SK-N-SH (cell line): ENCODE measurements at regions not wholly inside any gene's neighbourhood (a gene's known extent, or its start where the extent isn't known, plus 50 kb on each side); places are given as distances from the start of the nearest gene placed in this dataset.

Source experiments
- CTCF ChIA-PET: fragments of 300-600, 350-600 bp; formaldehyde crosslinking; extraction: SDS; loops from one replicate; lab custom pipeline; 2021; lab: Yijun Ruan, JAX
- POLR2A ChIA-PET: fragments of 350-600 bp; sonication (Branson Sonifier 250); formaldehyde crosslinking; extraction: SDS; loops from one replicate; lab custom pipeline; 2020; ENCODE audit warnings: antibody characterized with exemption, inconsistent platforms; lab: Yijun Ruan, JAX
- DNase-seq: peaks from one replicate; pipeline ENCODE4 v3.0.0; 2012
- H2AFZ ChIP-seq: fragments of 200-600 bp; sonication (generic); 2 replicates; pipeline ENCODE4 v1.8.1; 2016; ENCODE audit warnings: antibody characterized with exemption, mild to moderate bottlenecking, low read depth
- H3F3A ChIP-seq: fragments of 200-600 bp; sonication (generic); replicated peaks from 2 replicates; pipeline ENCODE3; 2016; ENCODE audit warnings: antibody characterized with exemption, mild to moderate bottlenecking; ENCODE audit not compliant: insufficient read depth
- H3K27ac ChIP-seq, 2 experiments: fragments of 200-500 bp in 1 of 2; fragments of 200-600 bp in 1 of 2; sonication (Bioruptor generic) in 1 of 2; sonication (generic), shearing (Covaris generic) in 1 of 2; 2 replicates each; pipeline versions ENCODE4 v1.5.1 to v1.6.1; 2014 to 2016; ENCODE audit warnings: low read depth in 2 of 2, inconsistent platforms in 1 of 2, low read length in 1 of 2, mild to moderate bottlenecking in 1 of 2, mixed read lengths in 1 of 2
- H3K27me3 ChIP-seq: fragments of 200-600 bp; sonication (generic), shearing (Covaris generic); 2 replicates; pipeline ENCODE4 v1.6.1; 2016; ENCODE audit warnings: mixed run types; ENCODE audit not compliant: insufficient read depth
- H3K36me3 ChIP-seq, 2 experiments: fragments of 200-500 bp in 1 of 2; fragments of 200-600 bp in 1 of 2; sonication (Bioruptor generic) in 1 of 2; sonication (generic) in 1 of 2; replicated peaks in 1 of 2; 2 replicates each; pipeline versions ENCODE3 to v1.5.1; 2014 to 2016; ENCODE audit warnings: low read length in 1 of 2, mild to moderate bottlenecking in 1 of 2; ENCODE audit not compliant: insufficient read depth in 2 of 2, control insufficient read depth in 1 of 2
- H3K4me1 ChIP-seq, 2 experiments: fragments of 200-500 bp in 1 of 2; fragments of 200-600 bp in 1 of 2; sonication (Bioruptor generic) in 1 of 2; sonication (generic), shearing (Covaris generic) in 1 of 2; 2 replicates each; pipeline versions ENCODE4 v1.5.1 to v1.6.1; 2014 to 2016; ENCODE audit warnings: low read depth in 1 of 2, low read length in 1 of 2, mixed run types in 1 of 2; ENCODE audit not compliant: insufficient read depth in 2 of 2, control insufficient read depth in 1 of 2
- H3K4me2 ChIP-seq: fragments of 200-600 bp; sonication (generic), shearing (Covaris generic); 2 replicates; pipeline ENCODE4 v1.6.1; 2017; ENCODE audit warnings: mixed run types
- H3K4me3 ChIP-seq, 2 experiments: fragments of 200-500 bp in 1 of 2; fragments of 200-600 bp in 1 of 2; sonication (Bioruptor generic) in 1 of 2; sonication (generic), shearing (Covaris generic) in 1 of 2; 2 replicates each; pipeline versions ENCODE4 v1.5.1 to v1.8.1; 2014 to 2016; ENCODE audit warnings: low read depth in 2 of 2, inconsistent platforms in 1 of 2, low read length in 1 of 2, mild to moderate bottlenecking in 1 of 2, mixed read lengths in 1 of 2, moderate library complexity in 1 of 2
- H3K79me2 ChIP-seq: fragments of 200-600 bp; sonication (generic); 2 replicates; pipeline ENCODE4 v1.8.1; 2017; ENCODE audit warnings: mild to moderate bottlenecking; ENCODE audit not compliant: insufficient read depth
- H3K9ac ChIP-seq: fragments of 200-600 bp; sonication (generic); 2 replicates; pipeline ENCODE4 v1.6.1; 2017; ENCODE audit warnings: mixed run types
- H3K9me2 ChIP-seq: fragments of 200-600 bp; sonication (generic); 2 replicates; pipeline ENCODE4 v1.6.1; 2017; ENCODE audit warnings: mixed run types
- H3K9me3 ChIP-seq: fragments of 200-600 bp; sonication (generic); 2 replicates; pipeline ENCODE4 v1.6.1; 2017; ENCODE audit warnings: mixed run types, mild to moderate bottlenecking, moderate library complexity
- H4K20me1 ChIP-seq: fragments of 200-600 bp; sonication (generic); 2 replicates; pipeline ENCODE4 v1.6.1; 2017; ENCODE audit warnings: mild to moderate bottlenecking, mixed run types; ENCODE audit not compliant: insufficient read depth
- FOSL2 ChIP-seq: IDR thresholded peaks from 2 replicates; pipeline ENCODE4 v1.4.0; 2012; ENCODE audit warnings: low read depth, mild to moderate bottlenecking, moderate library complexity, borderline replicate concordance
- JUND ChIP-seq: IDR thresholded peaks from 2 replicates; pipeline ENCODE4 v1.4.0; 2012
- NFIC ChIP-seq: IDR thresholded peaks from 2 replicates; pipeline ENCODE4 v1.4.0; 2012; ENCODE audit warnings: borderline replicate concordance
- SIN3A ChIP-seq: IDR thresholded peaks from 2 replicates; pipeline ENCODE4 v1.6.1; 2012; ENCODE audit warnings: low read depth, mild to moderate bottlenecking, low read length, moderate library complexity, borderline replicate concordance
- TAF1 ChIP-seq: IDR thresholded peaks from 2 replicates; pipeline ENCODE4 v1.6.1; 2012; ENCODE audit warnings: low read depth, mild to moderate bottlenecking, low read length, moderate library complexity, borderline replicate concordance
- TEAD4 ChIP-seq: IDR thresholded peaks from 2 replicates; pipeline ENCODE4 v1.4.0; 2012; ENCODE audit warnings: mild to moderate bottlenecking, borderline replicate concordance; ENCODE audit not compliant: insufficient read depth
- ZBTB33 ChIP-seq: IDR thresholded peaks from 2 replicates; pipeline ENCODE4 v1.4.0; 2012; ENCODE audit warnings: low read depth, borderline replicate concordance
- WGBS: methylation state at CpG from one replicate; pipeline ENCODE4 v1.1.6; 2017; ENCODE audit warnings: low lambda C conversion rate; 5-methylcytosine and 5-hydroxymethylcytosine counted together

- Histone ChIP-seq H3K4me2 (no peak overlapping the region), H3K4me1 (no peaks in the 10 kb centered on the region; a peak in 1 of 4 replicates), H3K36me3 (no peaks in the 10 kb centered on the region), H3K79me2 (no peaks in the 10 kb centered on the region), H3K27ac (no peak overlapping the region), H4K20me1 (no peaks in the 10 kb centered on the region), H3K9me3 (no peaks in the 10 kb centered on the region)
- no peak for DNase-seq
- CTCF ChIA-PET: no interaction called here
- POLR2A ChIA-PET: no interaction called here
- TF ChIP-seq FOSL2: no peak
- no peak for TF ChIP-seq NFIC
- no peak for TF ChIP-seq JUND
- TF ChIP-seq, all 33 proteins: peak for 0
- Histone ChIP-seq H3K27me3 (no peaks in the 10 kb centered on the region), H3K9me2 (no peaks in the 10 kb centered on the region), H2AFZ (no peak overlapping the region), H3K9ac (no peak overlapping the region), H3F3A (no peaks in the 10 kb centered on the region), H3K4me3 (no peak overlapping the region)
- WGBS: 43% methylated on average over 6 of the region's 6 CpGs
Measured at GRCh38 chr12:30202521-30203254, 418.9 kb upstream of the TMTC1 start.

- DNase-seq: peak; percentile 34
- no peaks in the 10 kb centered on the region for H4K20me1 ChIP-seq
- H2AFZ ChIP-seq: no peak overlapping the region
- no peaks in the 10 kb centered on the region for H3K9me2 ChIP-seq
- 51% methylated on average over 26 of the region's 55 CpGs for WGBS
- no peaks in the 10 kb centered on the region; a peak in 1 of 4 replicates for H3K4me1 ChIP-seq
- H3F3A ChIP-seq: no peaks in the 10 kb centered on the region
- H3K4me2 ChIP-seq: no peak overlapping the region
- no peaks in the 10 kb centered on the region for H3K79me2 ChIP-seq
- no peaks in the 10 kb centered on the region for H3K27me3 ChIP-seq
- TF ChIP-seq ZBTB33 (no peak), TAF1 (no peak), SIN3A (no peak), TEAD4 (no peak)
- ChIA-PET POLR2A (no interaction called here), CTCF (interaction anchor here (0.9 kb wide), 1 partner anchor 650 kb away, joined by 3 read pairs; no protein-coding TSS in a partner anchor)
- no peak overlapping the region for H3K27ac ChIP-seq
- no peak overlapping the region for H3K9ac ChIP-seq
- no peaks in the 10 kb centered on the region for H3K9me3 ChIP-seq
- H3K36me3 ChIP-seq: no peaks in the 10 kb centered on the region
- H3K4me3 ChIP-seq: no peak overlapping the region; a peak in 1 of 4 replicates
Measured at GRCh38 chr12:30201301-30202160, 417.8 kb upstream of the TMTC1 start.
